Lower lobe of right lung (tissue), 2 donors: ENCODE measurements at regions not wholly inside any gene's neighbourhood (a gene's known extent, or its start where the extent isn't known, plus 50 kb on each side); places are given as distances from the start of the nearest gene placed in this dataset.

Experiments
- ATAC-seq, 2 donors: fragments of 200-7000 bp; cut with Tn5 transposase; one replicate each; pipeline ENCODE4 v1.9.1; 2020 to 2022; ENCODE audit warnings: mild to moderate bottlenecking in 2 of 2, moderate library complexity in 2 of 2
- DNase-seq: peaks from one replicate; pipeline ENCODE4 v3.0.0-alpha.2; 2020
- H3K27ac ChIP-seq: fragments of 200-600 bp; one replicate; pipeline ENCODE4 v1.8.0; 2022
- H3K27me3 ChIP-seq: fragments of 200-600 bp; one replicate; pipeline ENCODE4 v1.8.0; 2022; ENCODE audit warnings: low read depth
- H3K36me3 ChIP-seq: fragments of 200-600 bp; one replicate; pipeline ENCODE4 v1.8.0; 2022; ENCODE audit warnings: mild to moderate bottlenecking
- H3K4me1 ChIP-seq: fragments of 200-600 bp; one replicate; pipeline ENCODE4 v1.8.0; 2022
- H3K4me3 ChIP-seq: fragments of 200-600 bp; one replicate; pipeline ENCODE4 v1.8.0; 2022; ENCODE audit warnings: mild to moderate bottlenecking
- H3K9me3 ChIP-seq: fragments of 200-600 bp; one replicate; pipeline ENCODE4 v1.8.0; 2022
- CTCF ChIP-seq: fragments of 200-600 bp; IDR thresholded peaks from one replicate; pipeline ENCODE4 v1.8.0; 2022; ENCODE audit warnings: antibody characterized with exemption, mild to moderate bottlenecking
- intact Hi-C: fragments of 100-400 bp; cut with DNase I; formaldehyde crosslinking; loops from one replicate; pipeline ENCODE4 v1.11.0; 2022
- donor health status: DM: no; HTN: yes; CAD: no; lungs with severe emphysema.

GRCh38 chr13:109856350-109856749, 70.0 kb upstream of the IRS2 start:
- H3K36me3 ChIP-seq: no peaks in the 10 kb centered on the region
- H3K9me3 ChIP-seq: no peaks in the 10 kb centered on the region
- no peak overlapping the region for H3K27ac ChIP-seq
- intact Hi-C loops: no loop called here
- no peak overlapping the region for H3K4me3 ChIP-seq
- no peaks in the 10 kb centered on the region for H3K27me3 ChIP-seq
- TF ChIP-seq CTCF: no peak
- DNase-seq (no peak), ATAC-seq (no peak)
- H3K4me1 ChIP-seq: no peaks in the 10 kb centered on the region

GRCh38 chr13:109853153-109853552, 66.8 kb upstream of the IRS2 start:
- ATAC-seq: no peak
- no peak overlapping the region for H3K27ac ChIP-seq
- intact Hi-C loops: no loop called here
- H3K4me3 ChIP-seq: no peak overlapping the region
- H3K9me3 ChIP-seq: no peaks in the 10 kb centered on the region
- H3K27me3 ChIP-seq: no peaks in the 10 kb centered on the region
- TF ChIP-seq CTCF: no peak
- H3K36me3 ChIP-seq: no peaks in the 10 kb centered on the region
- H3K4me1 ChIP-seq: no peaks in the 10 kb centered on the region
- DNase-seq: no peak

- Histone ChIP-seq H3K9me3 (no peaks in the 10 kb centered on the region), H3K4me1 (no peaks in the 10 kb centered on the region), H3K4me3 (no peak overlapping the region), H3K27ac (no peak overlapping the region), H3K36me3 (no peaks in the 10 kb centered on the region), H3K27me3 (no peaks in the 10 kb centered on the region)
- ATAC-seq: no peak
- TF ChIP-seq CTCF: no peak
- no peak for DNase-seq
- intact Hi-C loops: no loop called here
These were observed 59.8 kb upstream of the IRS2 start for GRCh38 chr13:109846185-109846584.

GRCh38 chr13:109844396-109844795, 58.0 kb upstream of the IRS2 start:
- TF ChIP-seq CTCF: no peak

GRCh38 chr13:109843695-109844094, 57.3 kb upstream of the IRS2 start:
- Histone ChIP-seq H3K27me3 (no peaks in the 10 kb centered on the region), H3K36me3 (no peaks in the 10 kb centered on the region), H3K9me3 (no peaks in the 10 kb centered on the region), H3K4me3 (no peak overlapping the region), H3K27ac (no peak overlapping the region), H3K4me1 (no peaks in the 10 kb centered on the region)
- no peak for ATAC-seq
- no peak for TF ChIP-seq CTCF
- intact Hi-C loops: no loop called here
- no peak for DNase-seq

More at GRCh38 chr13:109844396-109844795, 58.0 kb upstream of the IRS2 start:
- H3K4me3 ChIP-seq: no peak overlapping the region
- H3K27me3 ChIP-seq: no peaks in the 10 kb centered on the region
- no peak overlapping the region for H3K27ac ChIP-seq
- intact Hi-C loops: no loop called here
- no peak for DNase-seq
- H3K4me1 ChIP-seq: no peaks in the 10 kb centered on the region
- peak; percentile 59 to 81 for ATAC-seq
- H3K9me3 ChIP-seq: no peaks in the 10 kb centered on the region
- H3K36me3 ChIP-seq: no peaks in the 10 kb centered on the region
